Fibroblast of lung (primary cell): ENCODE measurements at regions not wholly inside any gene's neighbourhood (a gene's known extent, or its start where the extent isn't known, plus 50 kb on each side); places are given as distances from the start of the nearest gene placed in this dataset.

Experiments
- EZH2 ChIP-seq: IDR thresholded peaks from 2 replicates; pipeline ENCODE4 v1.5.1; 2012; ENCODE audit warnings: low read length, control low read depth, mild to moderate bottlenecking; ENCODE audit errors: missing control alignments
- TF ChIP-seq, protein P1 (sequence below), 2 donors: IDR thresholded peaks in 1 of 2; conservative IDR thresholded peaks in 1 of 2; 1 replicate in 1 of 2; 2 replicates in 1 of 2; pipeline ENCODE4 v1.5.1; 2011 to 2012; ENCODE audit warnings: low read length in 2 of 2, control low read depth in 1 of 2, inconsistent platforms in 1 of 2, low read depth in 1 of 2, mild to moderate bottlenecking in 1 of 2

GRCh38 chr5:67246546-67247268 is 50.1 kb upstream of the CD180 start:
- TF ChIP-seq, protein P1, sequence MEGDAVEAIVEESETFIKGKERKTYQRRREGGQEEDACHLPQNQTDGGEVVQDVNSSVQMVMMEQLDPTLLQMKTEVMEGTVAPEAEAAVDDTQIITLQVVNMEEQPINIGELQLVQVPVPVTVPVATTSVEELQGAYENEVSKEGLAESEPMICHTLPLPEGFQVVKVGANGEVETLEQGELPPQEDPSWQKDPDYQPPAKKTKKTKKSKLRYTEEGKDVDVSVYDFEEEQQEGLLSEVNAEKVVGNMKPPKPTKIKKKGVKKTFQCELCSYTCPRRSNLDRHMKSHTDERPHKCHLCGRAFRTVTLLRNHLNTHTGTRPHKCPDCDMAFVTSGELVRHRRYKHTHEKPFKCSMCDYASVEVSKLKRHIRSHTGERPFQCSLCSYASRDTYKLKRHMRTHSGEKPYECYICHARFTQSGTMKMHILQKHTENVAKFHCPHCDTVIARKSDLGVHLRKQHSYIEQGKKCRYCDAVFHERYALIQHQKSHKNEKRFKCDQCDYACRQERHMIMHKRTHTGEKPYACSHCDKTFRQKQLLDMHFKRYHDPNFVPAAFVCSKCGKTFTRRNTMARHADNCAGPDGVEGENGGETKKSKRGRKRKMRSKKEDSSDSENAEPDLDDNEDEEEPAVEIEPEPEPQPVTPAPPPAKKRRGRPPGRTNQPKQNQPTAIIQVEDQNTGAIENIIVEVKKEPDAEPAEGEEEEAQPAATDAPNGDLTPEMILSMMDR (conservative IDR thresholded peaks at IDR 0.05 in 1 of 2, IDR thresholded peaks at IDR 0.05 in 1 of 2; ENCODE audit: low read depth in 1 of 2, low read length in 2 of 2): no peak
- no peak for TF ChIP-seq EZH2
